HG03565 (cell line): ENCODE measurements at regions not wholly inside any gene's neighbourhood (a gene's known extent, or its start where the extent isn't known, plus 50 kb on each side); places are given as distances from the start of the nearest gene placed in this dataset.
"Not testable (repeated sequence)": the region's sequence is repeated elsewhere in the genome, so short reads cannot be mapped to it uniquely, and the experiment has no call there.

ENCODE experiments used
- ATAC-seq: cut with Tn5 transposase; IDR thresholded peaks from one replicate; pipeline ENCODE4 v1.9.1; 2021; ENCODE audit warnings: mild to moderate bottlenecking, moderate library complexity; ENCODE audit not compliant: unreplicated experiment

DNA sequence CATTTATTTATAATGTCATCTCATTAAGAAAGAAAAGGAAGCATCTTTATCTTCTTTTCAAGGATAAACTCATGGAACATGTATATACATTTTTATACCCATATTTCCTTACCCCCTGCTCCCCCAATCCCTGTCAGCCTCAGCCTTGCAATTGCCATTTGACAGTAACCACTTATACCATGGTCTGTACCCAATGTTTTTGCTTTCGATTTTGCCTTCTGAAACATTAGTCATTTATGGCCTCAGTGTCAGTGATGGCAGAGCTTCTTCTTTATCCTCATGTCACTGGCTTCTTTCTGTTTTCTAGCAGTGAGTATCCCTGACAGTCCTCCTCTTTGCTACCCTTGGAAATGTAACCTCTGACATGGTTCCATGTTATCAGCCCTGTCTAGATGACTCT is 228.4 kb downstream of the SPRY1 start:
- no peak for ATAC-seq

DNA sequence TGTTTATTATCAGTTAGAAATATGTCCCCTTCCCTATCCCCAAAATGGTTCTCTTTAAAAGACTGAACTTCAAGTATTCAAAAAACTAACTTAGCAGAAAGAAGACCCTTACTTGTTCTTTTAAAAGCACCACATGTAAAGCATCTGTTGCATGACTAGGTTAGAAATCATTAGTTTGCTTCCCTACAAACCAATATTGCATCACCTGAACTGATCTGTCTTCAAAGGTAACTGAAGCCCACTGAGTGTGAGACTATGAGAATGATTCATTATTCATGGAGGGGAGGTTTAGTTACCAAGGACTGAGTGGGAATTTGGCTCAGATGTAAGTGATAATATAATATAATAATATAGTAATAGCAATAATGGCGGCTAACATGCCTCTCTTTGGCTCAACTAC is 231.7 kb downstream of the SPRY1 start:
- no peak for ATAC-seq

- ATAC-seq, result no peak
These were observed 235.4 kb downstream of the SPRY1 start for GRCh38 chr4:123631786-123632692.

- ATAC-seq, result no peak
These were observed 236.1 kb downstream of the SPRY1 start for GRCh38 chr4:123632693-123633030.

GRCh38 chr4:123638834-123639233 is 242.2 kb downstream of the SPRY1 start:
- no peak for ATAC-seq

GRCh38 chr4:123640271-123640670 is 243.7 kb downstream of the SPRY1 start:
- no peak for ATAC-seq

DNA sequence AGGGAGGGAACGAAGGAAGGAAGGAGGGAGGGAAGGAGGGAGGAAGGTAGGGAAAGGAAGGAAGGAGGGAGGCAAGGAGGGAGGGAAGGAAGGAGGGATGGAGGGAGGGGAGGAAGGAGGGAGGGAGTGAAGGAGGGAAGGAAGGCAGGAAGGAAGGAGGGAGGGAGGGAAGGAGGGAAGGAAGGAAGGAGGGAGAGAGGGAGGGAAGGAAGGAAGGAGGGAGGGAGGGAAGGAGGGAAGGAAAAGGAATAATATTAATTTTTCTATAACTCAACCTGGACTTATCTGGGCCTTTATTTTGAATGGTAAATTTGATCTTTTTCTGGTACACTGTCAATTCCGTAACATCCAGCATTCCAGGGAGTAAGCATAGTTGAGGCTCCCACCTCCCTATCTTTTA is 244.2 kb downstream of the SPRY1 start:
- ATAC-seq, result no peak

DNA sequence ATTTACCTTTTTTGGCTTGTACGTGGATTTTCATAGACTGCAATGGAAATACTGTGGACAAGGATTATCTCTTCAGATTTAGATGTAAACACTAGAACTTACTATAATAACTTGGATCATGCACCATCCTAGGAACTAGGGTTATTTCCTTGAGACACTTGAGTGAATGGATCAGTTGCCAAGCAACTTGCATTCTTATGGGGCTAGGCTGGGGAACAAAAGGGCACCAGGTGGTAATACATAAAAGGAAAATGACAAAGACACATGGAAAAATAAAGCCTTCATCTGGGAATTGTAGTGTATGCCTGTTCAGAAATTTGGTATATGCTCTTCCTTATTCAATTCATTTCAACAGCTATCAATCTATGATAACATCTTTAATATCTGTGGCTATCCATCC is 247.1 kb downstream of the SPRY1 start:
- no peak for ATAC-seq

- ATAC-seq, result peak; percentile 81
These were observed 252.7 kb downstream of the SPRY1 start for GRCh38 chr4:123649250-123649644.

- peak; percentile 16 for ATAC-seq
These were observed 253.2 kb downstream of the SPRY1 start for GRCh38 chr4:123649645-123650391.

DNA sequence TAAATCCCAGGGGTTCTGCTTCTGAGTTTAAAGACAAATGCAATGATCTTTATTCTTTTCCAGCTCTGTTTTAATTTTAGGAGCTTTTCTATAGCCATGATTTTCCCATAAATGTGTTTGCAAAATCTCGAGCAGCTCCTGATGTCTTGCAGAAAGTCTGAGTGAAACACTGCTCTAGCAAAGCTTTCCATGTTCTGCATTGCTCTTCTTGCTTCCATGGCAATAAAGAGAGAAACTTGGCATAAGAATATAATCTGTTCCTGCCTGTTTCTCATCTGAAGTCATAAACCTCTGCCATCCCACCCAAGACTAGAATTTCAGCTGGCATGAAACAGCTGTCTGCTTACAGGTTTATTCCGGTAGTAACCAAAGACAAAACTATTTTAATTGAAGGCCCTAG is 254.5 kb downstream of the SPRY1 start:
- ATAC-seq, result no peak

- no peak for ATAC-seq
These were observed 255.1 kb downstream of the SPRY1 start for GRCh38 chr4:123651536-123652180.

DNA sequence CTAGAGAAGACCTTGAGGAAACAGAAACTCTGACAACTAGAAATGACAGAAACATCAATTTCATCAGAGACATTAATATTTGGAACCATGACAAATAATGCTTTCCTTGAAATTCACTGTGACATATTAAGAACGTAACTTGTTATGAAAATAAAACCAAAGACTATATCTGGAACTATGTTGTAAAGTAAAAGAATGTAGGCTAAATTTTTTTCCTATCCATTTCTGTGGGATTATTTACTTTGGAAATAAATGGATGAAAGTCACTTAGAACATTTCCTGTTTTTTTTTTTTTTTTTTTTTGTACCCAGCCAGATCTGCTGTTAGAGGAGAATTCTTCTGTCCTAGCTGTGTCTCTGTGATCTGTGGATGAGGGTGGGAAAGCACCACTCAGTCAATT is 255.9 kb downstream of the SPRY1 start:
- no peak for ATAC-seq

- ATAC-seq, result no peak
These were observed 256.6 kb downstream of the SPRY1 start for GRCh38 chr4:123653236-123653635.

- ATAC-seq, result not testable (repeated sequence)
These were observed 260.2 kb downstream of the SPRY1 start for GRCh38 chr4:123656746-123657294.

DNA sequence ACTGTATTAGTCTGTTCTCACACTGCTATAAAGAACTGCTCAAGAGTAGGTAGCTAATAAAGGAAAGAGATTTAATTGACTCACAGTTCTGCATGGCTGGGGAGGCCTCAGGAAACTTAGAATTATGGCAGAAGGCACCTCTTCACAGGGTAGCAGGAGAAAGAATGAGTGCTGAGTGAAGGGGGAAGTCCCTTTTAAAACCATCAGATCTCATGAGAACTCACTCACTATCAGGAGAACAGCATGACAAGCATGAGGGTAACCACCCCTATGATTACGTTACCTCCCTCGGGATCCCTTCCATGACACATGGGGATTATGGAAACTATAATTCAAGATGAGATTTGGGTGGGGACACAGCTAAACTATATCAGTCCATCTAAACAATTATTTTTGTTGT is 261.0 kb downstream of the SPRY1 start:
- not testable (repeated sequence) for ATAC-seq

GRCh38 chr4:123659262-123659661 is 262.7 kb downstream of the SPRY1 start:
- ATAC-seq, result no peak

- no peak for ATAC-seq
These were observed 263.1 kb downstream of the SPRY1 start for GRCh38 chr4:123659730-123660129.

DNA sequence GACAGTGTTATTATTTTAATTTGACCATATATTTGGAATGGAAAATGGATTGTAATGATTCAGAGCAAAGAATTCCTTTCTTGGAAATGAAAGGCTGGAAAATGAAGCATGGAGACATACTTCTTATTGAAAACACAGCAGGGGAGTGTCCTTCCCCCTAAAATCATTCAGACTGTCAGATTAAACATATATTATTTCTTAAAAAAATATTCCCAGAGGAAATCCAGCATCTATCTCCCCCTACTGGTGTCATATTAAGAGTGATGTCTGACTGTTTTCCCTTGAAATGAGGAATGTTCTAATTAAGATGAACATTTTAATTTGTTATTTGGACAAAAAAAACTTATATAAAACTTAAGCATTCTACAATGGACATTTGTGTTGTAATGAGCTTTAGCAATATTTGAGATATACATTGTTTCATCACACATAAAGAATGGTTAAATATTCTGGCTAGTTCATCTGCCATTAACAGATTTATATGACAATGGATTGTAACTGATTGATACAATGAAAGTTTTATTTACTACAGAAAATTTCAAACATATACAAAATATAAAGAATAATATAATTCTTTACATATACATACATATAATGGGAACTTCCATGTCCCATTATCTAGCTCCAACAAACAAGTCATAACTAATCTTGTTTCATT is 264.6 kb downstream of the SPRY1 start:
- ATAC-seq, result no peak

- no peak for ATAC-seq
These were observed 266.2 kb downstream of the SPRY1 start for GRCh38 chr4:123662827-123663226.

GRCh38 chr4:123666486-123666885 is 269.9 kb downstream of the SPRY1 start:
- ATAC-seq, result no peak
